Spleen (tissue), 11 donors: ENCODE measurements at regions not wholly inside any gene's neighbourhood (a gene's known extent, or its start where the extent isn't known, plus 50 kb on each side); places are given as distances from the start of the nearest gene placed in this dataset.

Experiments used
- DNase-seq: peaks from one replicate; pipeline ENCODE4 v3.0.0-alpha.2; 2020
- H3K27ac ChIP-seq, 8 donors: fragments of 200-600 bp; sonication (generic) in 7 of 8; 1 replicate in 4 of 8; 2 replicates in 4 of 8; pipeline versions ENCODE4 v1.5.0 to v1.8.0; 2016 to 2021; ENCODE audit warnings: inconsistent platforms in 4 of 8, mild to moderate bottlenecking in 4 of 8, moderate library complexity in 1 of 8
- H3K27me3 ChIP-seq, 7 donors: fragments of 200-600 bp; sonication (generic) in 6 of 7; replicated peaks in 1 of 7; 1 replicate in 4 of 7; 2 replicates in 3 of 7; pipeline versions ENCODE4 v1.5.0 to v1.8.0; 2016 to 2021; ENCODE audit warnings: inconsistent platforms in 3 of 7, mild to moderate bottlenecking in 1 of 7
- H3K36me3 ChIP-seq, 6 donors: fragments of 200-600 bp; sonication (generic) in 5 of 6; 1 replicate in 4 of 6; 2 replicates in 2 of 6; pipeline versions ENCODE4 v1.5.0 to v1.8.0; 2016 to 2021; ENCODE audit warnings: inconsistent platforms in 2 of 6
- H3K4me1 ChIP-seq, 6 donors: fragments of 200-600 bp; sonication (generic) in 5 of 6; 1 replicate in 3 of 6; 2 replicates in 3 of 6; pipeline versions ENCODE4 v1.5.0 to v1.8.0; 2016 to 2021; ENCODE audit warnings: inconsistent platforms in 3 of 6
- H3K4me3 ChIP-seq, 8 donors: fragments of 200-600 bp; sonication (generic) in 7 of 8; 1 replicate in 4 of 8; 2 replicates in 4 of 8; pipeline versions ENCODE4 v1.5.0 to v1.8.0; 2016 to 2021; ENCODE audit warnings: inconsistent platforms in 4 of 8, mild to moderate bottlenecking in 4 of 8, moderate library complexity in 2 of 8
- H3K9me3 ChIP-seq, 8 donors: fragments of 200-600 bp; sonication (generic) in 7 of 8; 1 replicate in 4 of 8; 2 replicates in 4 of 8; pipeline versions ENCODE4 v1.5.0 to v1.8.0; 2016 to 2021; ENCODE audit warnings: inconsistent platforms in 4 of 8
- CTCF ChIP-seq, 11 experiments: fragments of 200-600 bp in 7 of 11; fragments of 450-650 bp in 4 of 11; sonication (generic) in 4 of 11; IDR thresholded peaks in 8 of 11; conservative IDR thresholded peaks in 3 of 11; 1 replicate in 7 of 11; 2 replicates in 4 of 11; pipeline versions ENCODE4 v1.4.0 to v1.8.0; 2016 to 2021; ENCODE audit warnings: antibody characterized with exemption in 11 of 11, inconsistent platforms in 4 of 11, mild to moderate bottlenecking in 1 of 11
- POLR2A ChIP-seq, 3 donors: fragments of 450-650 bp; IDR thresholded peaks; one replicate each; pipeline ENCODE4 v1.5.1; 2017; ENCODE audit warnings: antibody characterized with exemption in 3 of 3, mild to moderate bottlenecking in 1 of 3
- POLR2AphosphoS5 ChIP-seq, 3 donors: sonication (generic); formaldehyde crosslinking; IDR thresholded peaks; one replicate each; pipeline ENCODE4 v1.5.1; 2017; ENCODE audit warnings: antibody characterized with exemption in 3 of 3
- WGBS, 5 donors: extraction: QIAGEN DNeasy Blood & Tissue Kit in 3 of 5; methylation state at CpG; one replicate each; pipeline versions ENCODE4 v1.1.5 to v1.1.7; 2013 to 2018; 5-methylcytosine and 5-hydroxymethylcytosine counted together
- intact Hi-C: fragments of 100-400 bp; cut with DNase I; formaldehyde crosslinking; loops from one replicate; pipeline ENCODE4 v1.15.0; 2023; ENCODE audit warnings: low total_unique reads
- donor health status: healthy with polysubstance abuse.
- donor health status: DM: no; HTN: no; CAD: no; lungs with moderate emphysema.
- donor health status: DM: no; HTN: no; CAD: no.
- donor health status: Bipolar disorder and iron deficiency.
- donor health status: healthy.
- donor health status: DM: no; HTN: no; CAD: no.
- donor health status: DM: yes; HTN: yes; CAD: no.

DNA sequence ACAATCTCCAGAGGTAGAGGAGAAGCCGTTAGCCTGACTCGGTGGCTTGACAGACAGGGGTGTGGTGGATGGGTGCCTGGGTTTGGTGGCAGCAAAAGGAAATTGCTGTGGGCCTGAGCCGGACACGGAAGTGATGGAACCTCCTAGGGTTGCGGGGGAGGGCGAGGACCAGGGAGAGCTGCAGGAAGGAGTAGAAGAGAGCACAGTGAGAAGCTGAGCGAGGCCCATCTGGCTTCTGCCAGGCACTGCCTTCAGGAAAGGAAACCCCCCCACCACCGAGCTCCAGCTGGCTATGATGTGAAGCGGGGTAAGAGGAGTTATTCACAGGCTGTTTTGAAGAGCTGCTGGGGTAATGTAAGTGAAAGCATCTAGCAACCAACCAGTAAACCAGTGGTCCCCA, 134.6 kb downstream of the TSN start:
- H3K9me3 ChIP-seq = no peaks in the 10 kb centered on the region
- no peaks in the 10 kb centered on the region for H3K36me3 ChIP-seq
- DNase-seq = no peak
- intact Hi-C loops = no loop called here
- WGBS, 5 donors = 54 to 71% (median 64%) methylated on average over 9 of the region's 9 CpGs
- H3K27ac ChIP-seq = no peak overlapping the region
- TF ChIP-seq POLR2AphosphoS5 (IDR thresholded peaks at IDR 0.05) = no peak
- TF ChIP-seq POLR2A (IDR thresholded peaks at IDR 0.05) = no peak
- no peak for TF ChIP-seq CTCF (IDR thresholded peaks at IDR 0.05 in 8 of 11, conservative IDR thresholded peaks at IDR 0.05 in 3 of 11)
- H3K4me3 ChIP-seq = no peak overlapping the region
- peaks cover 0 to 2% (median 0%) of the 10 kb centered on the region in 6 donors for H3K4me1 ChIP-seq
- H3K27me3 ChIP-seq = no peaks in the 10 kb centered on the region

GRCh38 chr2:121895723-121896571, 140.5 kb downstream of the TSN start:
- Histone ChIP-seq H3K4me1 (no peaks in the 10 kb centered on the region), H3K27me3 (no peaks in the 10 kb centered on the region), H3K36me3 (no peaks in the 10 kb centered on the region), H3K27ac (no peak overlapping the region), H3K4me3 (no peak overlapping the region), H3K9me3 (no peaks in the 10 kb centered on the region)
- DNase-seq = no peak
- TF ChIP-seq CTCF (IDR thresholded peaks at IDR 0.05 in 8 of 11, conservative IDR thresholded peaks at IDR 0.05 in 3 of 11) (no peak), POLR2A (IDR thresholded peaks at IDR 0.05) (no peak), POLR2AphosphoS5 (IDR thresholded peaks at IDR 0.05) (no peak)
- intact Hi-C loops = no loop called here
- WGBS, 5 donors = 71 to 82% (median 78%) methylated on average over 14 of the region's 14 CpGs

- Histone ChIP-seq H3K36me3 (no peaks in the 10 kb centered on the region), H3K4me3 (no peak overlapping the region), H3K4me1 (peaks cover 0 to 2% (median 0%) of the 10 kb centered on the region in 6 donors), H3K27ac (no peak overlapping the region), H3K27me3 (no peaks in the 10 kb centered on the region), H3K9me3 (no peaks in the 10 kb centered on the region)
- intact Hi-C loops = no loop called here
- DNase-seq = no peak
- 78 to 91% (median 90%) methylated on average over 4 to 5 of the region's 5 CpGs for WGBS, 5 donors
- TF ChIP-seq POLR2AphosphoS5 (IDR thresholded peaks at IDR 0.05) = no peak
- peak in 1 of 11 experiments; percentile 23 for TF ChIP-seq CTCF (IDR thresholded peaks at IDR 0.05 in 8 of 11, conservative IDR thresholded peaks at IDR 0.05 in 3 of 11)
- TF ChIP-seq POLR2A (IDR thresholded peaks at IDR 0.05) = no peak
These were observed 142.0 kb downstream of the TSN start for GRCh38 chr2:121897335-121897970.

GRCh38 chr2:121898483-121898882, 143.0 kb downstream of the TSN start:
- no peak for DNase-seq
- intact Hi-C loops = no loop called here
- TF ChIP-seq POLR2A (IDR thresholded peaks at IDR 0.05) (no peak), CTCF (IDR thresholded peaks at IDR 0.05 in 8 of 11, conservative IDR thresholded peaks at IDR 0.05 in 3 of 11) (no peak), POLR2AphosphoS5 (IDR thresholded peaks at IDR 0.05) (no peak)
- 66 to 71% (median 68%) methylated on average over 4 of the region's 4 CpGs for WGBS, 5 donors
- Histone ChIP-seq H3K4me3 (no peak overlapping the region), H3K27ac (no peak overlapping the region), H3K27me3 (peaks cover 0 to 4% (median 0%) of the 10 kb centered on the region in 7 donors), H3K9me3 (no peaks in the 10 kb centered on the region), H3K4me1 (peaks cover 0 to 6% (median 0%) of the 10 kb centered on the region in 6 donors), H3K36me3 (no peaks in the 10 kb centered on the region)
